ENCODE measurements at regions not wholly inside any gene's neighbourhood (a gene's known extent, or its start where the extent isn't known, plus 50 kb on each side); places are given as distances from the start of the nearest gene placed in this dataset.

DNA sequence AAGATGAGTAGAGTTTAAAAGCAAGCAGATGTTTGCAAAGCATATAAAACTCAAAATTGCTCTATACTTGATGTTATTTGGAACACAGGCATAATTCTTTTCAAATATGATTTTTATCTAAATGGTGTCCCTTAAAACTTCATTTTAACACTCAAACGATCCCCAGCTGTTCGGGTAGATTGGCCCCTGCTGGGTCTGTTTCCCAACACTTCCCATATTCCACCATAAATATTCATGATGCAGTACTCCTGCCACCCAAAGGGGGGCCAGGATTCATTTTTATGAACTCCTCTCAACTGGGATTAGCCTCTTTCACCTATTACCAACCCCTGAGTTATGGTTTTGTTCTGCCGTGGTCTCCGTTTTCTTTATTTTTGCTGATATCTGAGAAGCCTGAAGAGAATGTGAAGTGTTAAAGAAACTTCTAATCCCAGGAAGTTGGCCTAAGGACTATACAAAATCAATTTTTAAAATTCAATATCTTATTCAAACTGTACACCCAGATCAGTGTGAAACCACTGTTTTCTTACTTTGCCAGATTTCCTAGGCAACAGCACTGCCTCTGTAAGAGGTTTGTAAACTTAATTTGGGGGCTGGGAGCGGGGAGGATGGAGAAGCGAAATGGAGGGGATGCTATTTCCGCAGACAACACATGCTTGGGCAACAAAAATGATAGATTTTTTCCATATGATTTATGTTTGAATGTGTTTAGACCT is 384.1 kb downstream of the DMRT2 start:
- no peak overlapping the region for H3K4me3 ChIP-seq
- no peak overlapping the region for H3K27ac ChIP-seq
- TF ChIP-seq, protein P1, sequence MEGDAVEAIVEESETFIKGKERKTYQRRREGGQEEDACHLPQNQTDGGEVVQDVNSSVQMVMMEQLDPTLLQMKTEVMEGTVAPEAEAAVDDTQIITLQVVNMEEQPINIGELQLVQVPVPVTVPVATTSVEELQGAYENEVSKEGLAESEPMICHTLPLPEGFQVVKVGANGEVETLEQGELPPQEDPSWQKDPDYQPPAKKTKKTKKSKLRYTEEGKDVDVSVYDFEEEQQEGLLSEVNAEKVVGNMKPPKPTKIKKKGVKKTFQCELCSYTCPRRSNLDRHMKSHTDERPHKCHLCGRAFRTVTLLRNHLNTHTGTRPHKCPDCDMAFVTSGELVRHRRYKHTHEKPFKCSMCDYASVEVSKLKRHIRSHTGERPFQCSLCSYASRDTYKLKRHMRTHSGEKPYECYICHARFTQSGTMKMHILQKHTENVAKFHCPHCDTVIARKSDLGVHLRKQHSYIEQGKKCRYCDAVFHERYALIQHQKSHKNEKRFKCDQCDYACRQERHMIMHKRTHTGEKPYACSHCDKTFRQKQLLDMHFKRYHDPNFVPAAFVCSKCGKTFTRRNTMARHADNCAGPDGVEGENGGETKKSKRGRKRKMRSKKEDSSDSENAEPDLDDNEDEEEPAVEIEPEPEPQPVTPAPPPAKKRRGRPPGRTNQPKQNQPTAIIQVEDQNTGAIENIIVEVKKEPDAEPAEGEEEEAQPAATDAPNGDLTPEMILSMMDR (IDR thresholded peaks at IDR 0.05), result no peak
- H3K36me3 ChIP-seq, result no peaks in the 10 kb centered on the region
- no peaks in the 10 kb centered on the region for H3K27me3 ChIP-seq
- H3K4me1 ChIP-seq, result no peaks in the 10 kb centered on the region
- intact Hi-C loops (cut with DNase I; ENCODE audit: low total_unique reads), result no loop called here
- no peaks in the 10 kb centered on the region for H3K9me3 ChIP-seq
- no peak for DNase-seq

DNA sequence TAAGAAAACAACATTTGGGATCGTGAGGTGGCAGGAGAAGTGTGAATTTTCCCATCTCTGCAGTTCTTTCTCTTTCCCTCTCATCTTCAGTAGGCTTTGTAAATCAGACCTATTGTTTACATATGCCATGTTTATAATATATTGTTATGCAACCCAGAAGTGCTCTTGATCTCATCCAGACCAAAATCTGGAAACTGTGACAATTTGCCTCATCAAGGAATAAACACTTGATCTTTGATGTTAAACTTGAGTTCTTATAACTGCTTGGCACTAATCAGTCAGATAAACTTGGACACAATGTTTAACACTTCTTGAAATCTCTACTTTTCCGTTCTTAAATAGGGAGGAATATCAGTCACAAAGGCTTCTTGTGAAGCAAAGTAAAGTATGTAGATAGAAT is 384.7 kb downstream of the DMRT2 start:
- H3K9me3 ChIP-seq, result no peaks in the 10 kb centered on the region
- no peak overlapping the region for H3K27ac ChIP-seq
- no peak overlapping the region for H3K4me3 ChIP-seq
- H3K36me3 ChIP-seq, result no peaks in the 10 kb centered on the region
- TF ChIP-seq, protein P1 (IDR thresholded peaks at IDR 0.05), result no peak
- intact Hi-C loops (cut with DNase I; ENCODE audit: low total_unique reads), result no loop called here
- no peak for DNase-seq
- H3K27me3 ChIP-seq, result no peaks in the 10 kb centered on the region
- no peaks in the 10 kb centered on the region for H3K4me1 ChIP-seq

DNA sequence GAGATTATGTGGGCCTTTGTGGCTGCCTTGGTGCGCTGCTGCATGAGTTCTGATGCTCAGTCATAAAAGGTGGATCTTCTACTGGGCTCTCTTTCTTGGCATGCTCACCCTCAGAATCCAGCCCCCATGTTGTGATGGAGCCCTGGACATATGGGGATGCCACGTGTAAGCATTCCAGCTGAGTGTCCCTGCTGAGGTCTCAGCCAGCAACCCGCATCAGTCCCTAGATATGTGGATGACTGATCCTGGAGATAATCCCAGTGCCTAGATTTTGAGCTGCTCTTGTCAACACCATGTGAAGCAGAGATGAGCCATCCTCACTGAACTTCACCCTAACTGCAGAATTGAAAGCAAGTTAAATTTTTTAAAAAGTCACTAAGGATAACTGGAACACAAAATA is 390.1 kb downstream of the DMRT2 start:
- no peak for DNase-seq
- Histone ChIP-seq H3K27me3 (no peaks in the 10 kb centered on the region), H3K36me3 (no peaks in the 10 kb centered on the region), H3K4me1 (no peaks in the 10 kb centered on the region), H3K27ac (no peak overlapping the region), H3K4me3 (no peak overlapping the region), H3K9me3 (no peaks in the 10 kb centered on the region)
- TF ChIP-seq, protein P1 (IDR thresholded peaks at IDR 0.05), result no peak
- intact Hi-C loops (cut with DNase I; ENCODE audit: low total_unique reads), result no loop called here

DNA sequence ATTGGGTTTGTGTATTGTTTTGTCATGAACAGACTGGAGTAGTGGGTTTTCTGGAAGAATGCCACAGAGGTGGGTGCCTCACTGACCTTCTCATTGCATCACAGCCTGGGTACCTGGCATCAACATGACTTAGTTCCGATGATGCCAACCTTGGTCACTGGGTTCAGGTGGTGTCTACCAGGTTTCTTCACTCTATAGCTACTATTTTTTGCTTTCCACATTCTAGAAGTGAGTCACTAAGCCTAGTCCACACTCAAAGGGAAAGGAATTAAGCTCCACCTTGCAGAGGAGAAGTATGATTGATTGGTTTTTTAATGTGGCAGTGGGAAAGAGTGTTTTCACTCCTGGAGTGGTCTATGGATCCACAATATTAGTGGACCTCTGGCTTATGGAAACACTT is 391.9 kb downstream of the DMRT2 start:
- H3K27me3 ChIP-seq, result no peaks in the 10 kb centered on the region
- no peaks in the 10 kb centered on the region for H3K4me1 ChIP-seq
- H3K27ac ChIP-seq, result no peak overlapping the region
- DNase-seq, result no peak
- TF ChIP-seq, protein P1 (IDR thresholded peaks at IDR 0.05), result no peak
- intact Hi-C loops (cut with DNase I; ENCODE audit: low total_unique reads), result no loop called here
- H3K36me3 ChIP-seq, result no peaks in the 10 kb centered on the region
- no peaks in the 10 kb centered on the region for H3K9me3 ChIP-seq
- no peak overlapping the region for H3K4me3 ChIP-seq

DNA sequence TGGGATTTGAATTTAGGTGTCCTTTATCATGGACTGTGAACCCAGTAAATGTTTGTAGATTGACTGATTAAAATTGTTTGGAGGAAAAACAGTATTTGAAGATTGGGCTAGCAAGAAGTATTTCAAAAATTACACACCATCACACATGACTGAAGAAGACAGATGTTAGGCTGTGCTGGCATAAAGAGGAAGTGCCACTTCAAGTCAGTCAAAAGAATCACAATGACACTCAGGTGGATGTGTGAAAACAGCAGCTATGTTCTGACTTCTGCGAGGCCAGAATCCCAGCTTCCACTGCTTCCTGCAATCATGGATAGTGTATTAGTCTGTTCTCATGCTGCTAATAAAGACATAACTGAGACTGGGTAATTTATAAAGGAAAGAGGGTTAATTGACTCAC is 393.3 kb downstream of the DMRT2 start:
- TF ChIP-seq, protein P1 (IDR thresholded peaks at IDR 0.05), result no peak
- H3K27me3 ChIP-seq, result no peaks in the 10 kb centered on the region
- H3K27ac ChIP-seq, result no peak overlapping the region
- H3K9me3 ChIP-seq, result no peaks in the 10 kb centered on the region
- DNase-seq, result no peak
- no peaks in the 10 kb centered on the region for H3K36me3 ChIP-seq
- intact Hi-C loops (cut with DNase I; ENCODE audit: low total_unique reads), result no loop called here
- H3K4me3 ChIP-seq, result no peak overlapping the region
- no peaks in the 10 kb centered on the region for H3K4me1 ChIP-seq

DNA sequence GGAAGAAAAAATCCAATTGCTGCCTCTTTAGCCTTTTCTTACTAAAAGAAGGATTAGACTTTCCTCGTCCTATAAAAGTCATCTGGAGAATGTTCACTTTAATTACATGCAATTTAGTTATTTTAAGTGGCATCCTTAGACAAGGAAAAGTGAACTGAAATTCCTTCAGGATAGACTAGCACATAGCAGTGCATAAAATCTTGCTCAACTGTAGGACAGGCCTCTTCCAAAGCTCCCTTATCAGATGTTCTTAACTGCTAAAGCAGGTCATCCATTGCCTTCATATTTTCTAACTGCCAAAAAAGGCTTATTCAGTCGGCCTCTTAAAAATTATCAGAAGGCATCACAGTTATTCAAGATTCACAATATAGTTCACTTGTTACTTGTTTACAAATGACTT is 396.5 kb downstream of the DMRT2 start:
- TF ChIP-seq, protein P1 (IDR thresholded peaks at IDR 0.05), result no peak
- intact Hi-C loops (cut with DNase I; ENCODE audit: low total_unique reads), result no loop called here

More for the DNA sequence above, 396.5 kb downstream of the DMRT2 start:
- Histone ChIP-seq H3K4me3 (no peak overlapping the region), H3K36me3 (no peaks in the 10 kb centered on the region), H3K27ac (no peak overlapping the region), H3K9me3 (no peaks in the 10 kb centered on the region), H3K4me1 (no peaks in the 10 kb centered on the region), H3K27me3 (no peaks in the 10 kb centered on the region)
- no peak for DNase-seq
